HG02763 (cell line): ENCODE measurements at regions not wholly inside any gene's neighbourhood (a gene's known extent, or its start where the extent isn't known, plus 50 kb on each side); places are given as distances from the start of the nearest gene placed in this dataset.

ENCODE experiments used
- ATAC-seq: cut with Tn5 transposase; IDR thresholded peaks from one replicate; pipeline ENCODE4 v1.9.1; 2021; ENCODE audit warnings: mild to moderate bottlenecking, moderate library complexity; ENCODE audit not compliant: unreplicated experiment

- ATAC-seq, result no peak
Measured at GRCh38 chr10:3290550-3290949, 118.0 kb upstream of the PITRM1 start.

- no peak for ATAC-seq
Measured at GRCh38 chr10:3287572-3288445, 115.2 kb upstream of the PITRM1 start.

DNA sequence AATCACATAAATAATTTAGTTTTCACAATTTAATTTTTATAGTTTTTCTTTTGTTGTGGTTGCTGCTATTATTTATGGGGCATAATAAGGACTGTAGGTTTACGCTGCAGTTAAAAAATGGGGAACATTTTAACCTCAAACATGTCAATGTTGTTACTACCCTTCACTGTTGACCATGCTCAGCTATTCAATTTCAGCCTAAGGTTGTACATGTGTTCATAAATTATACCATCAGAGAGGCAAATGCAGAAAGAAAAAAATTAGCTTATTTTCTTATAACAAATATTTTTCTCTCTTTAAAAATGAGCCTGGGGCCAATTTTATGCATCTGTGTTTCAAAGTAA lies 110.1 kb upstream of the PITRM1 start:
- no peak for ATAC-seq

GRCh38 chr10:3281941-3282673 lies 109.5 kb upstream of the PITRM1 start:
- ATAC-seq, result no peak

- no peak for ATAC-seq
Measured at GRCh38 chr10:3278771-3279170, 106.2 kb upstream of the PITRM1 start.

DNA sequence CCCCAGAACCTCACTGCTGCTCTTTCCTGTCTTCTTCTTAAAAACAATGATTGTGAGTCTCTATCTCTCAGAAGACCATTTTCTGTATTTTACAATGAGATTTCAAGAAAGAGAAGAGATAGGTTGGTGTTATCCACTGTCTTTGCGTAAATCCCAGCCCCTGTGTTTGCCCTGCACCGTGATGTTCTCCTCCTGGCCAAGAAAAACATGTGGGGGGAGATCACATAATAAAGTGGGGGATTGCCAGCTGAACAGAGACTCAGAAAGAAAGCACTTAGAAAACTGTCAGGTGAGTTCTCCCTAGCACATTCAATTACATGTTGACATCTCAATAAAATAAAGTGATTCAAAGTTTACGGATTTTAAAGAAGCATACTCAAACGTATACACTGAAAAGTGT lies 105.0 kb upstream of the PITRM1 start:
- no peak for ATAC-seq

GRCh38 chr10:3274414-3274813 lies 101.8 kb upstream of the PITRM1 start:
- no peak for ATAC-seq

DNA sequence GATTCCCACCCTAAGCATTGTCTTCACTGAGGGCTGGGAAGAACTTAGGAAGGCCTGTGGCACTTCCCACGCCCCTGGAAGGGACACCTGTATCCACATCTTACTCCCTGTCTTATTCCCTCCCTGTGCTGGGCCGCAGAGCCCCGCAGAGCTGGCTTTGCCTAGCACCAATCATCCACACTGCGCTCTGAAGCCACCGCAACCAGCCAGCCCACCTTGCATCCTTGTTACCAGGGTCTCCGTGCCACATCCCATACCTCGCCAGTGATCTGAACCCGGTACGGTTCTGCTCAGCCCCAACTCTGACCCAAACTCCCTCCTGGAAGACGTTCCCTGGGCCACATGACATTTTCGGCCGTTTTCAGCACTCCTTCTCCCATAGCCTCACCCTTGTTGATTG lies 101.4 kb upstream of the PITRM1 start:
- no peak for ATAC-seq

DNA sequence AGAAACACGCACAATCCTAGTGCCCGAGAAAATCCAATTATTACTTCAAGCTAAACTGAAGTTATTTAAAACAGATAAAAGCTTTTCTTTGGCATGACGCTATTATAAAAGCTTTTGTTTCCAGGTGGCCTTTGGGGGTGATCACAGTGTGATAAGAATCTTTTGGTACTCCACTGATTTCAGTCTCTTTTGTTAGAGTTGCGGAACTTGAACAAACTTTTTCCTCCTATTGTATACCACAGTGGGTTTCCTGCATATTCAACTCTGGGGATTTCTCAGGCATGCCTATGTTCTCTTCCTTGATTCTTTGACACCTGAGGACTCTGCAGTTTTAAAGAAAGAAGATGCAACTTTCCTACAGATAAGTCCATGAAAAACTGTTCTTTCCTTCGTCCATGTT lies 99.7 kb upstream of the PITRM1 start:
- no peak for ATAC-seq

DNA sequence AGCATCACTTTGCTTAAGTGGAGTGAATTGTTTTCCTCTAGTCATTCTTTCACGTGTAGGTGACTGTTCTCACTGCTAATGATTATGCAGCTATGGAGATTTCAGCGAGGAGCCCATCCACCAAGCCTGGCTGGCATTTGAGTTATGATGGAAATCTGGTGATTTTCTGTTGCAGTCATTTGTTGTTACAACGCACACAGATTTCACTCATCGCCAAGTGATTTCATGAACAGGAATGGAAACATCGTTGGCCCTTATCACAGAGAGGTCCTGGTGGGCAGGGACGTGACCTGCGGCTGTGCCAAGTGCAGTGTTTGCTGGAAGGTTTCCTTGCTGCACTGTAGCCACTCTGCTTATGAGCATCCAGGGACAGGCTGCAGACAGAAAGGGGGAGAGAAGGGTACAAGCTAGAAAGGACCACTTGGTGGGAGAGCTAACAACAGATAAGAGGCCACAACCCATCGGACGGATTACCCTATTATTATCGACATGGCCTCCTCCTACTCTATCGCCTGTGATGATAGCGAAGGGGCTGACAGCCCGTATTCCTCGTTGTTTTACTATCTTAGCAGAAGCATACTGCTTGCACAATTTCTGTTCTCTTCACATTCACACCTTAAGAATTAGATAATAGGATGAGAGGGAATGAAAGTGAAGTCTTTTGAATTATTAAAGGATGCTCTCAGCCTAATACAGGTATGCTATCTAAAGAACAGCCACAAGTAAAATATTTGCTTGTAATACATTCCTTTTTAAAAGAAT lies 99.0 kb upstream of the PITRM1 start:
- ATAC-seq, result no peak

- ATAC-seq, result no peak
Measured at GRCh38 chr10:3270577-3271316, 98.2 kb upstream of the PITRM1 start.

- no peak for ATAC-seq
Measured at GRCh38 chr10:3268025-3268424, 95.4 kb upstream of the PITRM1 start.

DNA sequence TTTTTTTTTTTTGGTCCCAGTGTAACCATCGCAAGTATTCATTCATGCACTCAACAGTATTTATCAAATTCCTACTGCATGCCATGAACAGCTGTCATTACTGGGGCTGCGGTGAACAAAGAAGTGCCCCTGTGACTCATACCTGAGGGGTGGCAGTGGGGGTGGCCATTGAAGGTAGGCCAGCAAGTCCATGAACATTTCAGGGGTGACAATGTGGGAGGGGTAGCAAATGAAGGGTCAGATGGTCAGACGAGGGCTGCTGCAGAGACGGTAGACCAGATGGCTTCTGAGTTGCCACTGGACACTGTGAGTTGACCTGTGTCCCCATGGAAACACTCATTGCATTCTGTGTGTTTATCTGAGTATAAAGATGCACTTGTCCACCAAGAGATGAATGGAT lies 92.5 kb upstream of the PITRM1 start:
- ATAC-seq, result no peak

DNA sequence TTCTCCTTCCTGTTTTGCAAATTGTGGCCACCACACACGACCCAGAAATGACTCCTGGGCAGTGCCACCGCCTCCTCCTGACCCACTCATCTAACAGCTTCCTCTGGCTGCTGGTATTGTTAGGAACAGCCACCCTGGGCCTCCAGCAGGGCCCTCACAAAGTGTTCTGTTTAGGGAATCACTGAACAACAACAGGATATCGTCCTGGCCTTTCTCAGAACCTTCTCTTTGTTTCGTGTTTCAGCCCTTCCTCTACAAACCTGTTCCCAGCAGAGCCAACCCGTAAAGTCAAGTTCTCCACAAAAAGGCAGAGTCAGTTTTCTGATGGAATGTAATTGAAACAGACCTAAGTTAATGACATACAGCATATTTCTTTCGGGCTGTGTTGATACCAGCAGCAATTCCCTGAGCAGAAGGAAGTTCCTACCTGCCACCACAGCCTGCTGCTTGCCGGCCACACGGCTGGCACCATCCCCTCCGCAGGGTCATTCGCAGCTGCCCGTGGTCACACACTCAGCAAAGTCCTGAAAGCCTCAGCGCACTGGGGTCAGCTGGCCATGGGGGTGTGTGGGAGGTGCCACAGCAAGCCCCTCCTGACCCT lies 91.7 kb upstream of the PITRM1 start:
- no peak for ATAC-seq

- no peak for ATAC-seq
Measured at GRCh38 chr10:3263747-3264146, 91.2 kb upstream of the PITRM1 start.

GRCh38 chr10:3263082-3263481 lies 90.5 kb upstream of the PITRM1 start:
- no peak for ATAC-seq

- ATAC-seq, result no peak
Measured at GRCh38 chr10:3261921-3262320, 89.3 kb upstream of the PITRM1 start.

GRCh38 chr10:3260066-3260834 lies 87.7 kb upstream of the PITRM1 start:
- no peak for ATAC-seq

GRCh38 chr10:3259499-3259898 lies 86.9 kb upstream of the PITRM1 start:
- no peak for ATAC-seq

GRCh38 chr10:3258394-3258793 lies 85.8 kb upstream of the PITRM1 start:
- no peak for ATAC-seq
